ENCODE measurements at regions not wholly inside any gene's neighbourhood (a gene's known extent, or its start where the extent isn't known, plus 50 kb on each side); places are given as distances from the start of the nearest gene placed in this dataset.

- TF ChIP-seq, protein P1, sequence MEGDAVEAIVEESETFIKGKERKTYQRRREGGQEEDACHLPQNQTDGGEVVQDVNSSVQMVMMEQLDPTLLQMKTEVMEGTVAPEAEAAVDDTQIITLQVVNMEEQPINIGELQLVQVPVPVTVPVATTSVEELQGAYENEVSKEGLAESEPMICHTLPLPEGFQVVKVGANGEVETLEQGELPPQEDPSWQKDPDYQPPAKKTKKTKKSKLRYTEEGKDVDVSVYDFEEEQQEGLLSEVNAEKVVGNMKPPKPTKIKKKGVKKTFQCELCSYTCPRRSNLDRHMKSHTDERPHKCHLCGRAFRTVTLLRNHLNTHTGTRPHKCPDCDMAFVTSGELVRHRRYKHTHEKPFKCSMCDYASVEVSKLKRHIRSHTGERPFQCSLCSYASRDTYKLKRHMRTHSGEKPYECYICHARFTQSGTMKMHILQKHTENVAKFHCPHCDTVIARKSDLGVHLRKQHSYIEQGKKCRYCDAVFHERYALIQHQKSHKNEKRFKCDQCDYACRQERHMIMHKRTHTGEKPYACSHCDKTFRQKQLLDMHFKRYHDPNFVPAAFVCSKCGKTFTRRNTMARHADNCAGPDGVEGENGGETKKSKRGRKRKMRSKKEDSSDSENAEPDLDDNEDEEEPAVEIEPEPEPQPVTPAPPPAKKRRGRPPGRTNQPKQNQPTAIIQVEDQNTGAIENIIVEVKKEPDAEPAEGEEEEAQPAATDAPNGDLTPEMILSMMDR (IDR thresholded peaks at IDR 0.05; ENCODE audit: low read length), result no peak
- TF ChIP-seq EZH2 (IDR thresholded peaks at IDR 0.05; ENCODE audit: borderline replicate concordance, low read length), result no peak
Measured at GRCh38 chr20:50294164-50295088, 103.8 kb downstream of the CEBPB start.
